Activated gamma-delta T cell treated with Interleukin-2 at 50 U/mL for 16 hours (primary cell): ENCODE measurements at regions not wholly inside any gene's neighbourhood (a gene's known extent, or its start where the extent isn't known, plus 50 kb on each side); places are given as distances from the start of the nearest gene placed in this dataset.
"Not testable (repeated sequence)": the region's sequence is repeated elsewhere in the genome, so short reads cannot be mapped to it uniquely, and the experiment has no call there.

Experiments
- DNase-seq: peaks from one replicate; pipeline ENCODE4 v3.0.0-alpha.2; 2020

GRCh38 chr5:50590444-50591189 lies 75.8 kb upstream of the PARP8 start:
- not testable (repeated sequence) for DNase-seq

GRCh38 chr5:50591338-50591737 lies 75.1 kb upstream of the PARP8 start:
- not testable (repeated sequence) for DNase-seq

DNA sequence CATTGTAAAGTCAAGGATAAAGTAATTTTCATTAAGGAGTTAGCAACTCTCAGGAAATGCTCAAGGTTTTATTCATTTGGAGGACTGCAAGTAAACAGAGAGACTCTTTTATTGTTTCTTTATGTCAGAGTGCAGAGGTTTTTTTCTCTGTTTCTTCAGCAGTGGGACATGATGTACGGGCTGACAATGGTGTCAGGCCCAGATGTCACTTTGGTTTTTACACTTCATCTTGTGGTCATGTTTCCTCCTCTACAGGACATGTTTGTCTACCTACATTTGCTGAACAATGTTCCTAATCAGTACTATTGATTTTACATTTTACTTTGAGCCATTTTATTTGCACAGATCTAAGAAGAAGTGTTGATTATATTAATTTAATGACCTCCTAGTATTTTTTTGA lies 72.8 kb upstream of the PARP8 start:
- peak; percentile 36 for DNase-seq

- no peak for DNase-seq
These were observed 71.2 kb upstream of the PARP8 start for GRCh38 chr5:50595199-50595598.

DNA sequence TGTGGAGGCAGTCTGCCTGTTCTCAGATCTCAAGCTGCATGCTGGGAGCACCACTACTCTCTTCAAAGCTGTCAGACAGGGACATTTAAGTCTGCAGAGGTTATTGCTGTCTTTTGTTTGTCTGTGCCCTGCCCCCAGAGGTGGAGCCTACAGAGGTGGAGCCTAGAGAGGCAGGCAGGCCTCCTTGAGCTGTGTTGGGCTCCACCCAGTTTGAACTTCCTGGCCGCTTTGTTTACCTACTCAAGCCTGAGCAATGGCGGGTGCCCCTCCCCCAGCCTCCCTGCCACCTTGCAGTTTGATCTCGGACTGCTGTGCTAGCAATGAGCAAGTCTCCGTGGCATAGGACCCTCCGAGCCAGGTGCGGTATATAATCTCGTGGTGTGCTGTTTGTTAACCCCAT lies 64.9 kb upstream of the PARP8 start:
- DNase-seq: not testable (repeated sequence)

DNA sequence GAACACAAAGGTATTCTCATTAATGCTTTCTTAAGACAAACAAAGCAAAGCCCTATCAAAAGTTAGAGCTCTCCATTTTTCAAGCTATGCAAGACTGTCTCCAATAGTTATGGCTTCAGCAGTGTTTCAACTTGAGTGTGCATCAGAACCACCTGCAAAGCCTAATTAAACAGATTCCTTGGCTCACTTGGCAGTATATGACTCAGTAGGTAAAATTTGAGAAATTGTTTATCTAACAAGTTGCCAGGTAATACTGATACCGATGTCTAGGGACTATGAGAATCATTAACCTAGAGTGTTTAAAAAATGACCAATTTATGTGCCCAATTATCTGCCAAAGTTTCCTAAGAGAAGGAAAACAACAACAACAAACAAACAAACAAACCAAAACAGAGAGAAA lies 60.3 kb upstream of the PARP8 start:
- DNase-seq: no peak

GRCh38 chr5:50607456-50607855 lies 59.0 kb upstream of the PARP8 start:
- not testable (repeated sequence) for DNase-seq

DNA sequence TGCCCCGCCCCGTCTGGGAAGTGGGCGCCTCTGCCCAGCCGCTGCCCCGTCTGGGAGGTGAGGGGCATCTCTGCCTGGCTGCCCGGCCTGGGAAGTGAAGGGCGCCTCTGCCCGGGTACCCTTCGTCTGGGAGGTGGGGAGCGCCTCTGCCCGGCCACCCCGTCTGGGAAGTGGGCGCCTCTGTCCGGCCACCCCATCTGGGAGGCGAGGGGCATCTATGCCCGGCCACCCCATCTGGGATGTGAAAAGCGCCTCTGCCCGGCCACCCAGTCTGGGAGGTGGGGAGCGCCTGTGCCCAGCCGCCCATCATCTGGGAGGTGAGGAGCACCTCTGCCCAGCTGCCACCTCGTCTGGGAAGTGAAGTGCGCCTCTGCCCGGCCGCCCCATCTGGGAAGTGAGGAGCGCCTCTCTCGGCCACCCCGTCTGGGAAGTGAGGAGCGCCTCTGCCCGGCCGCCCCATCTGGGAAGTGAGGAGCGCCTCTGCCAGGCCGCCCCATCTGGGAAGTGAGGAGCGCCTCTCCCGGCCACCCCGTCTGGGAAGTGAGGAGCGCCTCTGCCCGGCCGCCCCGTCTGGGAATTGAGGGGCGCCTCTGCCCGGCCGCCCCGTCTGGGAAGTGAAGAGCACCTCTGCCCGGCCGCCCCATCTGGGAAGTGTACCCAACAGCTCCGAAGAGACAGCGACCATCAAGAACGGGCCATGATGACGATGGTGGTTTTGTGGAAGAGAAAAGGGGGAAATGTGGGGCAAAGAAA lies 58.3 kb upstream of the PARP8 start:
- DNase-seq: not testable (repeated sequence)

DNA sequence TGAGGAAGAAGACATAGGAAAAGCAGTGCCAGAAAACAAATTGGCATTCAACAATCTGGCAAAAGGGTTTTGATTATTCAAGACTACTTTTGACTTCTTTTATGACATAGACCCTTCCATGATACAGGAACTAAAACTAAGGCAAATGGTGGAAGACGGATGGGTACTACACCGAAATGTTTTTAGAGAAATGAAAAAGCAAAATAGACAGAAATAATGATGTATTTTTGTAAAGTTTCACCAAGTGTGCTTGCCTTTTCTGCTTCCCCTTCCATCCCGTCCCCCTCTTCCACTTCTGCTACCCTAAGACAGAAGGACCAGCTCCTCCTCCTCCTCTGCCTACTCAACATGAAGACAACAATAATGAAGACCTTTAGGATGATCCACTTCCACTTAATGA lies 53.4 kb upstream of the PARP8 start:
- not testable (repeated sequence) for DNase-seq
